Stimulated activated naive CD8-positive, alpha-beta T cell treated with anti-CD3 and anti-CD28 coated beads, Interleukin-15, amount 100 ng/mL, for 72 hours (primary cell): ENCODE measurements at regions not wholly inside any gene's neighbourhood (a gene's known extent, or its start where the extent isn't known, plus 50 kb on each side); places are given as distances from the start of the nearest gene placed in this dataset.
"Not testable (repeated sequence)": the region's sequence is repeated elsewhere in the genome, so short reads cannot be mapped to it uniquely, and the experiment has no call there.

Experiments
- ATAC-seq: fragments of 150-1000 bp; cut with Tn5 transposase; 2 replicates; pipeline ENCODE4 v1.10.0; 2021; ENCODE audit warnings: mild to moderate bottlenecking, moderate library complexity
- DNase-seq, 2 donors: peaks; one replicate each; pipeline ENCODE4 v3.0.0; 2021 to 2022
- H3K27ac Mint-ChIP-seq, 2 donors: one replicate each; pipeline ENCODE4 v1.8.0; 2022; ENCODE audit warnings: mild to moderate bottlenecking in 2 of 2, mixed read lengths in 2 of 2, moderate library complexity in 2 of 2
- H3K27me3 Mint-ChIP-seq: one replicate; pipeline ENCODE4 v1.8.0; 2022; ENCODE audit warnings: mixed read lengths
- H3K4me1 Mint-ChIP-seq: one replicate; pipeline ENCODE4 v1.8.0; 2022; ENCODE audit warnings: mild to moderate bottlenecking, mixed read lengths
- H3K4me3 Mint-ChIP-seq, 2 donors: one replicate each; pipeline ENCODE4 v1.8.0; 2022; ENCODE audit warnings: mild to moderate bottlenecking in 2 of 2, mixed read lengths in 2 of 2, moderate library complexity in 1 of 2
- H3K9me3 Mint-ChIP-seq, 2 donors: one replicate each; pipeline ENCODE4 v1.8.0; 2022; ENCODE audit warnings: mixed read lengths in 2 of 2

DNA sequence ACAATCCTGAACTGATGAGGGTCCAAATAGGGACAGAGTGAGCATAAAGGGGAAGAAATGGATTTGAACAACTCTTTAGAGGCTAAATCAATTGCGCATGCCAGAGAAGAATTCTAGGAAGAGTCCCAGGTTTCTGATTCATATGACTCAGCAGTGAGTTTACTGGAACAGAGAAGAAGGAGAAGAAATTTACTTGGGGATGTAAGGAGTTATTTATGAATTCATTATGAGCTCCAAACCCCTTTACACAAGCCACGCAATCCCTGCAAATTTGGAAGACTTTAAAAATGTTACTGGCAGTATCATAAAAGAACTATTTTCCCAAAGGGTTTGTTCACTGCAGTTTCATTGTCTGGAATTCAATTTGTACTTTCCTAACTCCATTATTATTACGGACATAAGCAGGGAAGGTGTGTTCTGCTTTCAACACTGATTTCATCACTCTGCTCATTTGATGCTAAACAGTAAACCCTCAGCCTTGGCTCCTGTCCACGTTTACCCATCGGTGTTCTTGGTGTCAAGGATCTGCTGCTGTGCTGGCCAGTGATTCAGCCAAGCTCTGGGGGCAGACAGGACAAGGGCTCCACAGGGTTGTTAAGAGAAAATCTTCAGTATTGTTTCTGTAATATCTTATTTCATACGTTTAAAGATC lies 273.7 kb downstream of the HNRNPD start:
- Mint-ChIP-seq H3K27ac (no peak overlapping the region), H3K4me3 (no peak overlapping the region), H3K27me3 (peaks cover 6% of the 10 kb centered on the region), H3K9me3 (no peaks in the 10 kb centered on the region), H3K4me1 (no peaks in the 10 kb centered on the region)
- no peak for DNase-seq
- no peak for ATAC-seq

DNA sequence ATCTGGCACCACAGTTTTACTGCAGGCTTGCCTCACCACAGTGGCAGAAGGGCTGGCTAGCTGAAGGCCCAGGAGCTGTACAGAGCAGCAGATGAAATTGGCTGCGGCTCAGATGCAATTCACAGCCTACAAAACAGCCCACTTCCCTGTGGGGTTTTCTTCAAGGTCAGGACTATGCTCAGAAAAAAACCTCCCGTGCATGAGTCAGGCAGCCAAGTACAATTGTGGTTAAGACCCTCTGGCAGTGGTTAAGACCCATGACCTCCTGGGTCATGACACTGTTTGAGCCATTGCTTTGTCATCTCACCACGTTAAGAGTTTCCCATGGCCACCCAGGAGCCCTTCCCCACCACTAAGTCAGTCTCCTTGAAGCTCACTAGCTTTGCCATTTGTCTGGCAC lies 276.3 kb downstream of the HNRNPD start:
- H3K27ac Mint-ChIP-seq, result no peak overlapping the region
- H3K27me3 Mint-ChIP-seq, result peaks cover 6% of the 10 kb centered on the region
- H3K9me3 Mint-ChIP-seq, result no peaks in the 10 kb centered on the region
- ATAC-seq, result peak; percentile 45
- H3K4me3 Mint-ChIP-seq, result no peak overlapping the region
- H3K4me1 Mint-ChIP-seq, result no peaks in the 10 kb centered on the region
- DNase-seq, result no peak

DNA sequence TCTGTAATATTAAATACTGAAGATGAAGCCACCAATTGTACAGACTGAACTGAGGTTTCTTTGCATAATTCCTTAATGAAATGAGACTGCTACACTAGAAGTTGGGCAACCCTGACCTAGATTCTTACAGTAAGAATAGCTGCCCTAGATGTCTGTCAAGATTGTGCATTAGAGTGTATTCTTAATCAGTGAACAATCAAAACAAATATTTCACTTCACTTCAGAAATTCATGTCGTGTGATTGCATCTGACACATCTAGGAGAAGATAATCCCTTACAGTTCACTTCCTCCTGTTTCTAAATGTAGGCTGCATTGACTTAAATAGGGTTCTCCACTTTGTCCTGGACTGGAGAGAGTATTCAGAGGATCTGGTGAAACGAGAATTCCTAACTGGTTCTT lies 283.1 kb downstream of the HNRNPD start:
- no peaks in the 10 kb centered on the region for H3K9me3 Mint-ChIP-seq
- no peak for ATAC-seq
- no peak for DNase-seq
- no peaks in the 10 kb centered on the region for H3K27me3 Mint-ChIP-seq
- no peak overlapping the region for H3K4me3 Mint-ChIP-seq
- no peaks in the 10 kb centered on the region for H3K4me1 Mint-ChIP-seq
- H3K27ac Mint-ChIP-seq, result no peak overlapping the region

- ATAC-seq (no peak), DNase-seq (no peak)
- H3K27me3 Mint-ChIP-seq, result no peaks in the 10 kb centered on the region
- no peak overlapping the region for H3K4me3 Mint-ChIP-seq
- H3K4me1 Mint-ChIP-seq, result no peaks in the 10 kb centered on the region
- H3K27ac Mint-ChIP-seq, result no peak overlapping the region
- peaks cover 0 to 4% of the 10 kb centered on the region in 2 donors for H3K9me3 Mint-ChIP-seq
Observed at GRCh38 chr4:82084747-82085146, 289.0 kb downstream of the HNRNPD start.

DNA sequence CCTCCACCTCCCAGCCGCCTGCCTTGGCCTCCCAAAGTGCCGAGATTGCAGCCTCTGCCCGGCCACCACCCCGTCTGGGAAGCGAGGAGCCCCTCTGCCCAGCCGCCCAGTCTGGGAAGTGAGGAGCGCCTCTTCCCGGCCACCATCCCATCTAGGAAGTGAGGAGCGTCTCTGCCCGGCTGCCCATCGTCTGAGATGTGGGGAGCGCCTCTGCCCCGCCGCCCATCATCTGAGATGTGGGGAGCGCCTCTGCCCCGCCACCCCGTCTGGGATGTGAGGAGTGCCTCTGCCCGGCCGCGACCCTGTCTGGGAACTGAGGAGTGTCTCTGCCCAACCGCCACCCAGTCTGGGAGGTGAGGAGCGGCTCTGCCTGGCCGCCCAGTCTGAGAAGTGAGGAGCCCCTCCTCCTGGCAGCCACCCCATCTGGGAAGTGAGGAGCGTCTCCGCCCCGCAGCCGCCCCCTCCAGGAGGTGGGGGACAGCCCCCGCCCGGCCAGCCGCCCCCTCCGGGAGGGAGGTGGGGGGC lies 296.3 kb downstream of the HNRNPD start:
- ATAC-seq, DNase-seq, H3K9me3 Mint-ChIP-seq, H3K4me1 Mint-ChIP-seq, H3K27ac Mint-ChIP-seq, H3K27me3 Mint-ChIP-seq, H3K4me3 Mint-ChIP-seq: not testable (repeated sequence)

DNA sequence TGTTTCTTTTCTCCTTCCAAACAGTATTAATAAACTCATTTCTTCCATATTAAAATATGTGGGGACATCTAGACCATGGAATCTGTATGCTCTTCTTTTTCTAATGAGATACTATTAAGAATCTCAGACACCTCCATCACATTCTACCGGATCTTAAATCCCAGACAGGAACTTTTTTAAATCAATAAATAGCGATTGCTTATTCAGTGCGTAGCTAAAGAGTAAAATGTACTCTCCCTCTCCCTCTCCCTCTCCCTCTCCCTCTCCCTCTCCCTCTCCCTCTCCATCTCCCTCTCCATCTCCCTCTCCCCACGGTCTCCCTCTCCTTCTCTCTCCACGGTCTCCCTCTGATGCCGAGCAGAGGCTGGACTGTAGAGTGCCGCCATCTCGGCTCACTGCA lies 297.0 kb downstream of the HNRNPD start:
- Mint-ChIP-seq H3K4me3 (no peak overlapping the region), H3K27ac (no peak overlapping the region), H3K9me3 (no peaks in the 10 kb centered on the region), H3K4me1 (no peaks in the 10 kb centered on the region), H3K27me3 (no peaks in the 10 kb centered on the region)
- no peak for ATAC-seq
- DNase-seq, result no peak

DNA sequence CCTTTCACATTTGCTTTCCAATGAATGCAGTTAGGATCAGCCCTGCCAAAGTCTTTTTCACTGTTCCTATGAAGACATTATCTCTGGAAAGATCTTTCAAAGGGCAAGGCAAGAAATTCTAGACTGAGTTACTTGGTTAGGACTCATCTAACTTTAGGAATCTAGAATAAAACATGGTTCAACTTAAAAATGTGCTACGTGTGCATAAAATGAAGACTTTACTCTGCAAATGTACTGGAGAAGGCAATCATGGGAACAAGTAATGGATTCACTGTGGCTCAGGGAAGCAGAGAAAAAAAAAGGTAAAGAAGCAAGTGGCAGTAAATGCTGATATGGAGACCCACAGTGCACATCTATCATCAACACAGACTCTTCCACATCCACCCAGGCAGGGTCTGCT lies 297.4 kb downstream of the HNRNPD start:
- Mint-ChIP-seq H3K4me1 (no peaks in the 10 kb centered on the region), H3K27me3 (no peaks in the 10 kb centered on the region), H3K9me3 (no peaks in the 10 kb centered on the region), H3K4me3 (no peak overlapping the region), H3K27ac (no peak overlapping the region)
- DNase-seq (no peak), ATAC-seq (no peak)

- DNase-seq (no peak), ATAC-seq (no peak)
- H3K4me3 Mint-ChIP-seq, result no peak overlapping the region
- no peak overlapping the region for H3K27ac Mint-ChIP-seq
- no peaks in the 10 kb centered on the region for H3K27me3 Mint-ChIP-seq
- H3K4me1 Mint-ChIP-seq, result no peaks in the 10 kb centered on the region
- H3K9me3 Mint-ChIP-seq, result no peaks in the 10 kb centered on the region
Observed at GRCh38 chr4:82071951-82072350, 301.8 kb downstream of the HNRNPD start.

DNA sequence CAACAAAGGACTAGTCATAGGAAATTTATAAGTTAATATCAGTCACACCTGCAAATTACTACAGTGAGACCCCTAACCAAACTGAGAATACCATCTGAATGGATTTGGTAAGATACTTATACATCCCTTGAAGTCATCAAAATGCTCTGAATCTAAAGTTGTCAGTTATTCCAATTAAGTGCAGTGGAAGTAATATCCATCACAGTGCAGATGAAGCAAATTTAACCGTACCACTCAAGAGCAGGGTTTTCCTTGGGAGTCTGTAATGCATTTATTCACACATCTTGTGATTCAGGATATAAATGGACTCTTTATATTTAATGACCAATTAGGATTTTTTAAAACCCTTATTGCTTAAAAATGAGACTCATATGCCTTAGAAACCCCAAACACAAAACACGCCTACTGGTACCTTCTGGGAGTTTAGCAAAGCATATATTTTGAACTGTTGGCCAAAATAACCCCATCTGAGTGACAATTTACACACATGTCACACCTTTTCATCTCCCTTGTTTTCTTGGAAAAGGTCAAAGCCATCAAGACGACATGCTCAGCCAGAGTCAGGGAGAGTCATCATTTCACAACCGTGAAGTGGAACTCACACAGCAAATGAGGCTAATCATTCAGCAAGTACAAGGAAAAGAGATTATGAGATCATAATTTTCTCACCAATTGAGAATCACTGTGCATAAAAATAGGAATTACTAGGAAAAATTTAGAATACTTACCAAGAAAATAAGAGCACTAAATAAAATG lies 303.7 kb downstream of the HNRNPD start:
- Mint-ChIP-seq H3K4me3 (no peak overlapping the region), H3K4me1 (no peaks in the 10 kb centered on the region), H3K27ac (no peak overlapping the region), H3K27me3 (peaks cover 6% of the 10 kb centered on the region), H3K9me3 (no peaks in the 10 kb centered on the region)
- ATAC-seq (no peak), DNase-seq (no peak)

DNA sequence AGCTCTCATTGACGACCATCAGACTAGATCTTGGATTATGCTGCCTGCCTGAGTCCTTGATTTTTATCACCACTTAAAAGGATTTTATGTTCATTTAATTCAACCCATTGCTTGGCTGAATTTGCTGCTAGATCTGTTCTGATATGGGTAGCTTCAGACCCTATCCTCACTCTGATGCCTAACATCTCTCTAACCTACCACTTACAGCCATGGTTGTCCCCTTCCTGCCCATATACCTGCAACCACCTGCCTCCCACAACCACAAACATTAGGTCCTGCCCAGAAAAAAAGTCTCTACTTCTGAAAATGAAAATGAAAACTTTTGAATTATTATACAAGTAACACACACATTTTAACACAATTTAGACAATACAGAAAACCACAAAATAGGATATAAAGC lies 310.8 kb downstream of the HNRNPD start:
- Mint-ChIP-seq H3K27me3 (peaks cover 13% of the 10 kb centered on the region), H3K9me3 (no peaks in the 10 kb centered on the region), H3K4me3 (no peak overlapping the region), H3K4me1 (peaks cover 7% of the 10 kb centered on the region), H3K27ac (peak overlapping the region in 1 of 2 donors; percentile 17)
- ATAC-seq (no peak), DNase-seq (no peak)

DNA sequence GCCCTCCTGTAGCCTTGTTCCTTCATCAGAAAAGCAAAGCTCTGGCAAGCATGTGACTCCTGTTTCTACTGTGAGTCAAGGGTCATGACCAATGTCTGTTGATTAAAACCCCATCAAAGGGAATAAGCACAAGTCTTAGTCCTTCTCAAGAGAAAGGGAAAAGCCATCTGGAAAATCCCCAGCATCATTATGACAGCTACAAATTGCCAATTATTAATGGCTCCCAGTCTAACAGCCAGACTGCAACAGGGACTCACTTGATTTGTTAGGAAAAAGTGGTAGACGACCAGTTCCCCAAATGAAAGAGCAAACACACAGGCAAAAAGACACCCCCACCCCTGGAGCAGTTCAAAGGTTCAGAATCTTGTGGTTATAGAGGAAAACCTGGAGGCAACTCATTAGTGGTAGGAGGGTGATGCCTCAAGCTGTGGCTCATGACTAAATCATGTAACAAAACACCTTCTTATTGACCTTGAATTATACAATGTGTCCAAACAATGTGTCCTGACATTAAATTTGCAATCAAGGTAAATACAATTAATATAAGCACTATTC lies 315.7 kb downstream of the HNRNPD start:
- peaks cover 6% of the 10 kb centered on the region for H3K27me3 Mint-ChIP-seq
- no peak overlapping the region for H3K4me3 Mint-ChIP-seq
- H3K27ac Mint-ChIP-seq, result no peak overlapping the region
- H3K9me3 Mint-ChIP-seq, result peaks cover 8% of the 10 kb centered on the region in 2 donors
- no peak for ATAC-seq
- H3K4me1 Mint-ChIP-seq, result peaks cover 3% of the 10 kb centered on the region
- no peak for DNase-seq

GRCh38 chr4:82055156-82055555 lies 318.6 kb downstream of the HNRNPD start:
- Mint-ChIP-seq H3K27ac (no peak overlapping the region), H3K27me3 (peaks cover 16% of the 10 kb centered on the region)
- no peak for DNase-seq

GRCh38 chr4:82053396-82053795 lies 320.4 kb downstream of the HNRNPD start:
- DNase-seq (no peak), ATAC-seq (no peak)
- Mint-ChIP-seq H3K4me1 (no peaks in the 10 kb centered on the region), H3K4me3 (no peak overlapping the region), H3K9me3 (peaks cover 8% of the 10 kb centered on the region in 2 donors), H3K27ac (no peak overlapping the region), H3K27me3 (peaks cover 23% of the 10 kb centered on the region)

More at GRCh38 chr4:82055156-82055555, 318.6 kb downstream of the HNRNPD start:
- H3K9me3 Mint-ChIP-seq, result peaks cover 8% of the 10 kb centered on the region in 2 donors
- no peak for ATAC-seq
- no peaks in the 10 kb centered on the region for H3K4me1 Mint-ChIP-seq
- H3K4me3 Mint-ChIP-seq, result no peak overlapping the region

DNA sequence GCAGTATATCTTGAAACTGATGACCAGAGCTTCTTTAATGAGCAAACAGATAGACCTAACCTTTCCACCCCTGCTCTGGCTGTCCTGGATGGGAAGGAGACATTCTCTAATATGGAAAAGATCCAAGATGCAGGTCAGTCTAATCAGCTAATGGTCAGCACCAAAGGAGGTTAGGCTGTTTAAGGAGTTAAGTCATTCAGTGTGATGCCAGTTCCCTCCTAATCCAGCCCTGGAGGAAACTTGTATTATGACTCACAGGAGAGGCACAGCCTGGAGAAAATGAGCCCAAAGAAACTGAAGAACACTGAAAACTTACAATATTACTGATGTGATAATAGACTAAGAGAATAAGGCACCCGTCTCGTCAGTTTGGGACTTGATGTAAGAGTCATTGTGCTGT lies 323.0 kb downstream of the HNRNPD start:
- DNase-seq (no peak), ATAC-seq (no peak)
- Mint-ChIP-seq H3K27ac (no peak overlapping the region), H3K9me3 (peaks cover 8% of the 10 kb centered on the region in 2 donors), H3K4me1 (no peaks in the 10 kb centered on the region), H3K27me3 (peaks cover 42% of the 10 kb centered on the region), H3K4me3 (no peak overlapping the region)

GRCh38 chr4:82049294-82049693 lies 324.5 kb downstream of the HNRNPD start:
- Mint-ChIP-seq H3K27ac (no peak overlapping the region), H3K4me3 (no peak overlapping the region), H3K27me3 (peaks cover 57% of the 10 kb centered on the region), H3K4me1 (no peaks in the 10 kb centered on the region), H3K9me3 (no peaks in the 10 kb centered on the region)
- ATAC-seq (peak; percentile 76), DNase-seq (no peak)

GRCh38 chr4:82047731-82048130 lies 326.1 kb downstream of the HNRNPD start:
- peaks cover 64% of the 10 kb centered on the region for H3K27me3 Mint-ChIP-seq

More at GRCh38 chr4:82047731-82048130, 326.1 kb downstream of the HNRNPD start:
- Mint-ChIP-seq H3K9me3 (no peaks in the 10 kb centered on the region), H3K4me1 (peaks cover 11% of the 10 kb centered on the region), H3K27ac (no peak overlapping the region), H3K4me3 (no peak overlapping the region)
- ATAC-seq (no peak), DNase-seq (no peak)
